ENCODE measurements at regions not wholly inside any gene's neighbourhood (a gene's known extent, or its start where the extent isn't known, plus 50 kb on each side); places are given as distances from the start of the nearest gene placed in this dataset.

DNA sequence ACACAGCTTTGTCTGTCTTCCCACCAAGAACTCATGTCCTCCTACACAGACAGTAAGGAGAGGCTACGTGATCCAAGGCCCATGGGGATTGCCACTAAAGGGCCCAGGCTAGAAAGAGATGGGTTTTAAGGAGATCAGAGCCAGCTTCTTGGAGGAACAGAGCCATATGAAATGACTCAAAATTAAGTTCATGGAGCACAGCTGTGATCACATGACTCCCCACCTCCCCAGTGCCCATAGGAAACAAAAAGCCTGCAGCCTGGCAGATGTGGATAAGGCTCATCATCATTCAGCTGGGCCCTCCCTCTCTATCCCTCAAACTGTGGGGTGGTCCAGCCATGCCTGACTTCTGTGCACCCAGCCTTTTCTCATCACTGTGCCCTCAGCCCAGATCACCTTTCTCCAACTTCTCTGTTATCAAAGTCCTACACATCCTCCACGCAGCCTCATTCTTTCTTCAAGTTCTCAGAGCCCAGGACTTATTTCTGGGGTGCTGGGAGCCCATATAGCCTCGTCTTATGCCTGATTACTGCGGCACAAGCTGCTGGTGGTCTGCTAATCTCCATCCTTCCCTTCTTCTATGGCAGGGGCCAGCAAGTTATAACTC is 137.6 kb downstream of the SMAD6 start:
- Histone ChIP-seq H4K20me1 (ENCODE audit: insufficient read depth, low read depth, low read length) (no peaks in the 10 kb centered on the region), H3K9me2 (replicated peaks; ENCODE audit: insufficient read depth, low read length) (no peaks in the 10 kb centered on the region), H2AFZ (ENCODE audit: low read length) (no peak overlapping the region), H3K4me3 (ENCODE audit: low read length) (no peak overlapping the region), H3K9me3 (ENCODE audit: low read length) (no peaks in the 10 kb centered on the region), H3K4me2 (ENCODE audit: low read depth, low read length, poor library complexity, severe bottlenecking) (no peak overlapping the region), H3K36me3 (ENCODE audit: insufficient read depth, low read length) (no peaks in the 10 kb centered on the region), H3K4me1 (ENCODE audit: low read length) (no peaks in the 10 kb centered on the region), H3K27ac (ENCODE audit: low read length) (no peak overlapping the region), H3K9ac (ENCODE audit: low read length) (no peak overlapping the region), H3K79me2 (ENCODE audit: low read length) (no peaks in the 10 kb centered on the region), H3K27me3 (ENCODE audit: low read length) (no peaks in the 10 kb centered on the region; the same call in 1 of the 2 replicates)
- no peak for DNase-seq

DNA sequence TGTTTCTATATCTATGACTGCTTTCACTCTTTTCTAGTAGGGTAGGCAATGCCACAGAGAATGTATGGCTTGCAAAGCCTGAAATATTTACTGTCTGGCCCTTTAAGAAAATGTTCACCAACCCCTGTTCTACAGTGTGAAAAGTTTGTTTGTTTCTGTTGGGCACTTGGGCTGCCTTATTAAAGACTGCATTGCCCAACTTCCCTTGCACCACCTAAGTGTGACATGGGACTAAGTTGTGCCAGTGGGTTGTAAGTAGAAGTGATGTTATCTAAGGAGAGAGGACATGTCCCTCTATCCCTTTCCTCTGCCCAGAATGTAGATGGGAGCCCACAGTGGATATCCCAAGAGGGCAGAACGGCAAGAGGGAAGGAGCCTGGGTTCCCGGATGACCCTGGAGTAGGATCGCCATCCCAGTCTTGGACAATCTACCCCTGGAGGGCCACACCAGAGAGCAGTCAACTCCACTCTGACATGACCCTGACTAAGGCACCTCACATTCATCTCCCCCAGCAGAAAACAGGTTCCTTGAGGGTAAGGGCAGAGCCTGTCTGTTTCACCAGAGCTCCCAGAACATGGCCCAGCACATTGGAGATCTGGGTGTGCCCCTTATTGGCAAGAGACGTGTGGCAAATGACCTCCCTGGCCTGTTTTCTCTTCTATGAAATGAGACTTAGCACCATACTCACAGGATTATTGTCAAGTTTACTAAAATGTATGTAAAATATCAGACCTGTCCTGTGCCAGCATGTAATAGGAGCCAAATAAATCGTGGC is 138.8 kb downstream of the SMAD6 start:
- no peak for DNase-seq
- H3K79me2 ChIP-seq (ENCODE audit: low read length): no peaks in the 10 kb centered on the region
- H4K20me1 ChIP-seq (ENCODE audit: insufficient read depth, low read depth, low read length): no peaks in the 10 kb centered on the region
- no peaks in the 10 kb centered on the region; the same call in 1 of the 2 replicates for H3K27me3 ChIP-seq (ENCODE audit: low read length)
- H3K9me2 ChIP-seq (replicated peaks; ENCODE audit: insufficient read depth, low read length): no peaks in the 10 kb centered on the region
- H3K4me3 ChIP-seq (ENCODE audit: low read length): no peak overlapping the region
- no peak overlapping the region for H3K4me2 ChIP-seq (ENCODE audit: low read depth, low read length, poor library complexity, severe bottlenecking)
- H3K27ac ChIP-seq (ENCODE audit: low read length): no peak overlapping the region
- no peaks in the 10 kb centered on the region for H3K9me3 ChIP-seq (ENCODE audit: low read length)
- H3K4me1 ChIP-seq (ENCODE audit: low read length): no peaks in the 10 kb centered on the region
- no peaks in the 10 kb centered on the region for H3K36me3 ChIP-seq (ENCODE audit: insufficient read depth, low read length)
- no peak overlapping the region for H2AFZ ChIP-seq (ENCODE audit: low read length)
- no peak overlapping the region for H3K9ac ChIP-seq (ENCODE audit: low read length)

DNA sequence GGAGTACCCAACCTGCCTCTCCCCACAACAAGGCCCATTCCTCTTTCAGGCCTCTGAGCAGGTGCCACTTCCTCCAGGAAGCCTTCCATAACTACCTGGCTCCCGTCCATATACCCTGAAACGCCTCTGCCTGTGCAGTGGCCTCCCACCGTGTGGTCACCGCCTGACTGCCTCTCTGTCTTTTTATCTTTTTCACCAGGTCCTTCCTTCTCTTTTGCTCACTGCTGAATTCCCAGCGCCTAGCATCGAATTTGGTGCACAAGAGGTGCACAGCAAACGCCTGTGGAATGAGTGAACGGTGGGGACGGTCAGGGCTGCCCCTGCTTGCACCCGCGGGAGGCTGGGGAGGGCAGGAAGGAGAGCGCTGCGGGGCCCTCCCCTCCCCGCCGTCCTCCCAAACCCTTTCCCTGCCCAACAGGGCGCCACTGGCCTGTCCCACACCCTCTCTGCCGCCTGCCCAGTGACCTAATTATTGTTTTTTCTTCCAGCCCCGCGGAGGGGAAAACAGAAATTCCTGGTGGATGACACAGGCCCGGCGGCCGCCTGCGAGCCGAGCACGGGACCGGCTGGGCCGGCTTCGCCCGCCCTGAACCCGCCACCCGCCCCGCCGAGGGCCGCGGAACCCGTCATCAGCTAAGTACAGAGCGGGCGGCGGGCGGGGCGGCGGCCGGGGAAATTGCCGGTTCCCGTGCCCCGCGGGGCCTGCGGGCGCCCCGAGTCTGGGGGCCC is 140.1 kb downstream of the SMAD6 start:
- Histone ChIP-seq H3K9me2 (replicated peaks; ENCODE audit: insufficient read depth, low read length) (no peaks in the 10 kb centered on the region), H3K9ac (ENCODE audit: low read length) (no peak overlapping the region)

DNA sequence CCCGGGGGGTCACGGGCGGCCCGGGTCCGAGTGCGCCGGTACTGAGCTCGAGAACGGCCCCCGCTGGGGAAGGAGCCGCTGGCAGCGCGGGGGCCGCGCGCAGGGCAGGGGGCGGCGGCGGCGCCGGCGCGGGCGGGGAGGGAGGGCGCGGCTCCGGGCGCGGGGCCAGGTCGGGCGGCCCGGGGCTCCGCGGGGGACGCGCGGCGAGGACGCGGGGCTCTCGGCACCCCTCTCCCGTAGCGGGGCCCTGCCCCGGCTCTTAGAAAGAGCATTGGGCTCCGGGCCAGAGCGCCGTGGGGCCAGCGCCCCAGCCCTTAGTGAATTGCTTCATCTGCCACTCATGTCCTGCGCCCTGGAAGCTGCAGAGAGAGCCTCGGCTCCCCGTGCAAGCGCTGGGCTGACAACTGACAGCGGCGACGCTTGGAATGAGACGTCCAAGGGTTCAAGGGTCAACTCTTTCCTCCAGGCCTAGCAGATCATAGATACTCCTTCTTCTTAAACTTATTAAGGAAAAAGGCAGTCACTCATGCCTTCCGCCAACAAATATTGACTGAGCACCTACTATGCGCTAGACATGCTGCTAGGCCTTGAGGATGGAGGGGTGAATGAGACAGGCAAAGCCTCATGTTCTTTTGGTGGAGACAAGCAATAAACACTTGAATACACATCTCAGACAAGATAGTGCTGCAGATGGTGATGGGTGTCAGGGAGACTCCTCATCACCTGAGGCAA is 140.8 kb downstream of the SMAD6 start:
- Histone ChIP-seq H2AFZ (ENCODE audit: low read length) (no peak overlapping the region), H3K9me3 (ENCODE audit: low read length) (no peaks in the 10 kb centered on the region), H3K4me1 (ENCODE audit: low read length) (no peaks in the 10 kb centered on the region), H3K9ac (ENCODE audit: low read length) (no peak overlapping the region), H3K27me3 (ENCODE audit: low read length) (no peaks in the 10 kb centered on the region), H3K36me3 (ENCODE audit: insufficient read depth, low read length) (no peaks in the 10 kb centered on the region), H4K20me1 (ENCODE audit: insufficient read depth, low read depth, low read length) (no peaks in the 10 kb centered on the region), H3K9me2 (replicated peaks; ENCODE audit: insufficient read depth, low read length) (no peaks in the 10 kb centered on the region), H3K27ac (ENCODE audit: low read length) (no peak overlapping the region), H3K4me3 (ENCODE audit: low read length) (no peak overlapping the region), H3K4me2 (ENCODE audit: low read depth, low read length, poor library complexity, severe bottlenecking) (no peak overlapping the region), H3K79me2 (ENCODE audit: low read length) (no peaks in the 10 kb centered on the region)
- no peak for DNase-seq

More for the DNA sequence above, 140.1 kb downstream of the SMAD6 start:
- Histone ChIP-seq H3K27ac (ENCODE audit: low read length) (no peak overlapping the region), H3K4me3 (ENCODE audit: low read length) (no peak overlapping the region), H3K36me3 (ENCODE audit: insufficient read depth, low read length) (no peaks in the 10 kb centered on the region), H3K4me2 (ENCODE audit: low read depth, low read length, poor library complexity, severe bottlenecking) (no peak overlapping the region), H4K20me1 (ENCODE audit: insufficient read depth, low read depth, low read length) (no peaks in the 10 kb centered on the region), H3K27me3 (ENCODE audit: low read length) (no peaks in the 10 kb centered on the region; the same call in 1 of the 2 replicates), H3K4me1 (ENCODE audit: low read length) (no peaks in the 10 kb centered on the region), H3K79me2 (ENCODE audit: low read length) (no peaks in the 10 kb centered on the region), H3K9me3 (ENCODE audit: low read length) (no peaks in the 10 kb centered on the region), H2AFZ (ENCODE audit: low read length) (no peak overlapping the region)
- DNase-seq: no peak

DNA sequence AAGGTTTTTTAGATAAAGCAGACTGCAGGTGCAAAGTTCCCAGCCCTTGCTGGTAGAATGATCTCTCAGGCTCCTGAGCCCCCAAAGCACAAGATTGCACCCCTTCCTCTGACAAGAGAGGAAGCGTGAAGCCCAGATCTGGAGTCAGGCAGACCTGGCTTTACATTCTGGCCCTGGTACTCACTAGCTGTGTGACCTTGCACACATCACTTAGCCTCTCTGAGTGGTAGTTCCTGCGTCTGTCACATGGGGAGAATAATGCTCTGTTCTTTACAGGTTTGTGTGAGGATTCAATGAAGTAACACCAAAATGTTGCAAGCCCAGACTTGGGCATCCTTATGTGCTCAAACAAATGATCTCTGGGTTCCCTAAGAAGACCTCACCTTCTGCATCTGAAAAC is 141.5 kb downstream of the SMAD6 start:
- Histone ChIP-seq H2AFZ (ENCODE audit: low read length) (no peak overlapping the region), H3K4me2 (ENCODE audit: low read depth, low read length, poor library complexity, severe bottlenecking) (no peak overlapping the region), H3K9me3 (ENCODE audit: low read length) (no peaks in the 10 kb centered on the region), H3K4me3 (ENCODE audit: low read length) (no peak overlapping the region), H3K4me1 (ENCODE audit: low read length) (no peaks in the 10 kb centered on the region), H4K20me1 (ENCODE audit: insufficient read depth, low read depth, low read length) (no peaks in the 10 kb centered on the region), H3K9me2 (replicated peaks; ENCODE audit: insufficient read depth, low read length) (no peaks in the 10 kb centered on the region), H3K9ac (ENCODE audit: low read length) (no peak overlapping the region), H3K27me3 (ENCODE audit: low read length) (no peaks in the 10 kb centered on the region), H3K27ac (ENCODE audit: low read length) (no peak overlapping the region), H3K36me3 (ENCODE audit: insufficient read depth, low read length) (no peaks in the 10 kb centered on the region), H3K79me2 (ENCODE audit: low read length) (no peaks in the 10 kb centered on the region)
- DNase-seq: no peak

DNA sequence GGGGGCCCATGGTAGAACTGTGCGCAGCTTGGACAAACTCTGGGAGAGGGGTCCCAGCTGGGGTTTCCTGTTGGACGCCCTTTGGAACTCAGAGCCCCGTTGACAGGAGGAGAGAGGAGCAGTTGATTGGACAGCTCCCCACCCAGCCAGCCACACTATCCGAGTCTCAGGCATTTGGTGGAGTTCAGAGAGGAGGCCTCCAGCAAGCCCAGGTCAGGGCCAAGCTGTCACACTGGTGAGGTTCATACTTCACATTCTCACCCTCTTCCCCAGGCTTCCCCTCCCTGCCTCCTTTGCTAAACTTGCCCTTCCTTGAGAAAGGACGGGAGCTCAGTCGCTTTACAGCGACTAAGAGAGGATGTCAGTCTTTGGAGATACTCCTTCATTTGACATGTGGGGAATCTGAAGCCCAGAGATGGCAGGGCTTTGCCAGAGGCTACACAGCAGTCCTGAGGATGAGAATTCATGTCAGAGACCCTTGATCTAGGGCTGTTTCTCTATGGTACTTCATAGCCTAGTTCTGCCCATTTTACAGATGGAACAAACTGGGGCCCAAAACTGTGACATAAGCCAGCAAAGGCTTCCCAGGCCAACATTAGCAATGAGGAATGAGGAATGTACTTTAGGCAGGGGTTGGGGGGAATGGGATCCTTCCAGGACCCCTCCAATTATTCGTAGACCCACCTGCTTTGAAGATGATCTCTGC is 142.2 kb downstream of the SMAD6 start:
- H3K9me2 ChIP-seq (replicated peaks; ENCODE audit: insufficient read depth, low read length): no peaks in the 10 kb centered on the region
- no peaks in the 10 kb centered on the region for H3K4me1 ChIP-seq (ENCODE audit: low read length)
- no peaks in the 10 kb centered on the region for H3K9me3 ChIP-seq (ENCODE audit: low read length)
- no peaks in the 10 kb centered on the region for H3K79me2 ChIP-seq (ENCODE audit: low read length)
- no peak overlapping the region for H3K4me3 ChIP-seq (ENCODE audit: low read length)
- no peak overlapping the region for H3K9ac ChIP-seq (ENCODE audit: low read length)
- H2AFZ ChIP-seq (ENCODE audit: low read length): no peak overlapping the region
- no peaks in the 10 kb centered on the region for H4K20me1 ChIP-seq (ENCODE audit: insufficient read depth, low read depth, low read length)
- H3K36me3 ChIP-seq (ENCODE audit: insufficient read depth, low read length): no peaks in the 10 kb centered on the region
- no peak for DNase-seq
- H3K27me3 ChIP-seq (ENCODE audit: low read length): no peaks in the 10 kb centered on the region
- no peak overlapping the region for H3K27ac ChIP-seq (ENCODE audit: low read length)
- no peak overlapping the region for H3K4me2 ChIP-seq (ENCODE audit: low read depth, low read length, poor library complexity, severe bottlenecking)

DNA sequence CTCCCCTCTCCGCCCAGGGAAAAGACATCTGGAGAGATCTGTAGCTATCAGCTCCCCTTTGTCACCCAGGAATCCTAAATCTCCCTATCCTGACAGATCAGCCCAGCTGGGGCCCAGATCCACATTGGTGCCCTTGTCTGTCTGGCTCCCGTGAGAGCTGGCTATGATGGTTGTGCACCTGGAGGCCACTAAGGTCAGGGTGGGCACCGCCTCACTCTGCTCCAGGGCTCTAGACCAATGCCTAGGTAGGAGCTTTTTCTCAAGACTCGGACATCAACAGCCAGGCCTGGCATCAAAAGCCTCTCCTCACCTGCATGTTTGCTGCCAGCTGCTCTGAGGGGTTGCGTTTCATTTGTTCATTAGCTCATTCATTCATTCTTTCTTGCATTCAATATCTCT is 142.7 kb downstream of the SMAD6 start:
- no peak overlapping the region for H3K9ac ChIP-seq (ENCODE audit: low read length)
- H3K9me2 ChIP-seq (replicated peaks; ENCODE audit: insufficient read depth, low read length): no peaks in the 10 kb centered on the region
- H3K9me3 ChIP-seq (ENCODE audit: low read length): no peaks in the 10 kb centered on the region
- no peak overlapping the region for H2AFZ ChIP-seq (ENCODE audit: low read length)
- no peaks in the 10 kb centered on the region for H3K36me3 ChIP-seq (ENCODE audit: insufficient read depth, low read length)
- no peaks in the 10 kb centered on the region for H4K20me1 ChIP-seq (ENCODE audit: insufficient read depth, low read depth, low read length)
- no peaks in the 10 kb centered on the region for H3K4me1 ChIP-seq (ENCODE audit: low read length)
- no peak overlapping the region for H3K4me2 ChIP-seq (ENCODE audit: low read depth, low read length, poor library complexity, severe bottlenecking)
- H3K27me3 ChIP-seq (ENCODE audit: low read length): no peaks in the 10 kb centered on the region
- no peak for DNase-seq
- no peaks in the 10 kb centered on the region for H3K79me2 ChIP-seq (ENCODE audit: low read length)
- no peak overlapping the region for H3K4me3 ChIP-seq (ENCODE audit: low read length)
- H3K27ac ChIP-seq (ENCODE audit: low read length): no peak overlapping the region

Measured in Karpas-422 (cell line).